ENCODE measurements at regions not wholly inside any gene's neighbourhood (a gene's known extent, or its start where the extent isn't known, plus 50 kb on each side); places are given as distances from the start of the nearest gene placed in this dataset.

GRCh38 chr1:97013941-97014340 lies 292.4 kb downstream of the PTBP2 start:
- peak overlapping the region; percentile 49 to 65 for H3K27ac ChIP-seq
- no peak for DNase-seq

GRCh38 chr1:97014426-97014825 lies 292.8 kb downstream of the PTBP2 start:
- Histone ChIP-seq H3K4me1 (peaks cover 0 to 27% (median 3%) of the 10 kb centered on the region in 4 donors), H3K27me3 (no peaks in the 10 kb centered on the region), H3K4me3 (no peak overlapping the region), H3K27ac (peak overlapping the region; percentile 49 to 65), H3K36me3 (no peaks in the 10 kb centered on the region), H3K9me3 (no peaks in the 10 kb centered on the region)
- intact Hi-C loops (cut with DNase I; ENCODE audit: low total_unique reads) = no loop called here
- TF ChIP-seq CTCF (IDR thresholded peaks at IDR 0.05) = no peak
- no peak for DNase-seq

More at GRCh38 chr1:97013941-97014340, 292.4 kb downstream of the PTBP2 start:
- no peaks in the 10 kb centered on the region for H3K27me3 ChIP-seq
- H3K9me3 ChIP-seq = no peaks in the 10 kb centered on the region
- H3K36me3 ChIP-seq = no peaks in the 10 kb centered on the region
- peaks cover 0 to 27% (median 3%) of the 10 kb centered on the region in 4 donors for H3K4me1 ChIP-seq
- H3K4me3 ChIP-seq = no peak overlapping the region
- intact Hi-C loops (cut with DNase I; ENCODE audit: low total_unique reads) = no loop called here
- TF ChIP-seq CTCF (IDR thresholded peaks at IDR 0.05) = no peak

GRCh38 chr1:97017895-97018294 lies 296.3 kb downstream of the PTBP2 start:
- intact Hi-C loops (cut with DNase I; ENCODE audit: low total_unique reads) = no loop called here
- TF ChIP-seq CTCF (IDR thresholded peaks at IDR 0.05) = no peak
- H3K36me3 ChIP-seq = no peaks in the 10 kb centered on the region

More at GRCh38 chr1:97017895-97018294, 296.3 kb downstream of the PTBP2 start:
- no peaks in the 10 kb centered on the region for H3K9me3 ChIP-seq
- peaks cover 0 to 26% (median 3%) of the 10 kb centered on the region in 4 donors for H3K4me1 ChIP-seq
- no peaks in the 10 kb centered on the region for H3K27me3 ChIP-seq
- H3K27ac ChIP-seq = no peak overlapping the region
- H3K4me3 ChIP-seq = no peak overlapping the region
- DNase-seq = no peak
